Ishikawa (cell line): ENCODE measurements at regions not wholly inside any gene's neighbourhood (a gene's known extent, or its start where the extent isn't known, plus 50 kb on each side); places are given as distances from the start of the nearest gene placed in this dataset.

Experiments
- CEBPB ChIP-seq: IDR thresholded peaks from 2 replicates; pipeline ENCODE4 v1.6.1; 2012
- CREB1 ChIP-seq: IDR thresholded peaks from 2 replicates; pipeline ENCODE4 v1.6.1; 2012; ENCODE audit warnings: low read depth
- EGR1 ChIP-seq: IDR thresholded peaks from 2 replicates; pipeline ENCODE4 v1.6.1; 2012
- EP300 ChIP-seq: IDR thresholded peaks from 2 replicates; pipeline ENCODE4 v1.6.1; 2012; ENCODE audit warnings: borderline replicate concordance
- FOXM1 ChIP-seq: IDR thresholded peaks from 2 replicates; pipeline ENCODE4 v1.6.1; 2012; ENCODE audit warnings: low read depth, borderline replicate concordance
- NFIC ChIP-seq: IDR thresholded peaks from 2 replicates; pipeline ENCODE4 v1.6.1; 2012
- RAD21 ChIP-seq: IDR thresholded peaks from 2 replicates; pipeline ENCODE4 v1.6.1; 2012; ENCODE audit warnings: low read depth
- REST ChIP-seq: IDR thresholded peaks from 2 replicates; pipeline ENCODE4 v1.6.1; 2012; ENCODE audit warnings: low read depth, mild to moderate bottlenecking
- TCF12 ChIP-seq: IDR thresholded peaks from 2 replicates; pipeline ENCODE4 v1.6.1; 2012; ENCODE audit warnings: low read depth

- no peak for TF ChIP-seq EP300
- no peak for TF ChIP-seq RAD21
- no peak for TF ChIP-seq FOXM1
- TF ChIP-seq CEBPB: no peak
- TF ChIP-seq TCF12: no peak
- no peak for TF ChIP-seq NFIC
- no peak for TF ChIP-seq REST
- TF ChIP-seq EGR1: no peak
- no peak for TF ChIP-seq CREB1
Measured at GRCh38 chr3:106530367-106530766, 661.6 kb upstream of the CBLB start.
